COR-L47 (cell line): ENCODE measurements at regions not wholly inside any gene's neighbourhood (a gene's known extent, or its start where the extent isn't known, plus 50 kb on each side); places are given as distances from the start of the nearest gene placed in this dataset.

Experiments used
- DNase-seq: peaks from one replicate; lab custom pipeline; 2025; lab: John Stamatoyannopoulos, UW

DNA sequence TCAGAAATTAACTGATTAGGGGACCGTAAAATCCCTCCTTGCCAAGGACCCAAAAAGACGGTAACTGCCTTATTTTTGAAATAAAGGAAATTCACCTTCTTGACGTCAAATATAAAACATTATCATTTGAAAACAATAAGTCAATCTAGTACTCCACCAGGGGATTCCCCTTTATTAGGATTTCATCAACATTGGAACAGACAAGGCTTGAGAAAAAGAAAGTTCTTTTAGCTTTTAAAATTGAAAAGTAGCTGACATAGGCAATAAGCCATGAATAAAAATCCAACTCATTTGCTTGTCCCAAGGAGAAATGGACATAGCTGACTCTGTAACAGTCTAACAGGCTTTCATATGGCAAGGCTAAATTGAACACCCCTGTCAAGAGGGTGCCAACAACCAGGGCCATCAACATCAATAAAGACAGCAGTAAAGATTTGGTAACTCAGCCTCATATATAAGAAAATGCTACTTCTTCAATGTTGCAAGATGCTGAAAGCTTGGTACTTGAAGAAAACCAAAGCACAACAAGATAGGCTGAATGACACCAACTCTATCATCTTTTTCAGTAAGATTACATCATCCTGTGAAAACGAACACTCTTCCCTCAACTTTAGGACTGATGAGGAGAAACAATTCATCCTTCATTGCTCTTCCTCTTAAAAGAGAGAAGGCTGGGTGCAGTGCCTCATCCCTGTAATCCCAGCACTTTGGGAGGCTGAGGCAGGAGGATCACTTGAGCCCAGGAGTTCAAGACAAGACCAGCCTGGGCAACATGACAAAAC lies 121.0 kb upstream of the PRDM1 start:
- DNase-seq = no peak

DNA sequence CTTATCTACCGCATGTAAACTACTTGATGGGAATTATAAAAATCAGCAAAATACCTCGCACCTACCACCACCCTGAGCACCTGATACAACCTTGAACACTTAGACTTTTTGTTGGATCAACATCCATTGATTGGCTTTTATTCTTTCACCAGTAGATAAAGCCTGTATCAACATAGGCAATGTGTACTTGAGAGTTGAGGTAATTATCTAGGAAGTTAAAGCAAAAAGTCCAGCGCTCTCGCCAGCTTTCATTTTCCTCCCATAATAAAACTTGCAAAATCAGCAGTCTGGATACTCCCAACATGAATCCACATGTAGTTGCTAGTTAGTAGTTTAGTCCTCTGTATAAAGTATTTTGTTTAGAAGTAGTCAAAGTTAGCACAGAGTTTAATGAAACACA lies 132.0 kb upstream of the PRDM1 start:
- DNase-seq = no peak

DNA sequence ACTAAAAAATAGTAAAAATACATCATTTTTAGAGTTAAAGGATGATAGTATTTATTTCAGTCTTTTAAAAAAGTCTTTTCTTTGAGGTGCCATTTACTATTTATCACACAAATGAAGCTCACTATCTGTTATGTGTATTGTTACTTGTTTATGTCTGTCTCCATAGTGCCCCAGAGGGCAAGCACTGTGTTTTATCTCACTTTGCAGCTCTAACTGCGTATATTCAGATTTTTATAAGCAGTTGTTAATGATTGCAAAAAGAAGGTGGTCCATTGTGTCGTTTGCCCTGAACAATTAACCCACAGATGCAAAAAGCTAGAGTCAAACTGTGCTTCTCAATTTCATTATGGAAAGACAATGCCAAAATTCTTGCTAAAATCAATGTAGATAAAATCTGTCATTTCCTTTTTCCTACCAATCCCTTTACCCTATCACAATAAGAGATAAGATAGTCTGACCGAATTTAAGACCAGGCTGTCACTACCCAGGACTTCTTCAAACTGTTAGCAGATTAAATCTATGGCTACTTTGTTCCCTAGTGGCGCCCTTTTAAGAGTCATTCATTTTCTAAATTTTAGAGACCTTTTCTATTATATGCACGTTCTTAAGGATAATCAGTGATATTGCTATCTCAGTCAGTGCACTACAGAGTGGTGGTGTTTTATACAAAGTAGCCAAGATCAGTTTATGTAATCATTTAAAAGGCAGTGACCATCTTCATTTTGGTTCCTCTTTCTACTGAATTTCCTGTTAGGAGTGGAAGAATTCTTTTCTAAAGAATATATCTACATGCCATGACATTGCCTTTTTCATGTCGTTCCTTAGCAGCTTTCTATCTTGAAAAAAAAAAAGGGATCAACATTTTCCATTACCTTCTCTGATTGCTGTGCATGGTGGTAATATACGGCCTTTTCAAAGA lies 133.1 kb upstream of the PRDM1 start:
- no peak for DNase-seq

DNA sequence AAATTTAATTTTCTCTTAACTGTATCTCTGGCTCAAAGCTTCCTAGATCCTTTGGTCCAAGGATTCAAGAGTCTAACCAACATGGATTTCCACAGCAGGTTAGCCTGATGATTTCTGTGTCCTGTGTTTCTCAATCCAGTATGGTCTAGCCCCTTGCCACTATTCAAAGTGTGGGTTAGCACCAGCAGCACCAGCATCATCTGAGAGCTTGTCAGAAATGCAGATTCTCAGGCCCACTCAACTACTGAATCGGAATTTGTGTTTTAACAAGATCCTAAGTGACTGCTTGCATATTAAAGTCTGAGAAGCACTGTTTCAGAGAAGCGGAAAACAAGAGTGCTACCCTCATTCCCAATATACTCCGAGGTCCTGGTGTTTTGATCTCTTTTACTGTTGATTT lies 133.8 kb upstream of the PRDM1 start:
- no peak for DNase-seq

DNA sequence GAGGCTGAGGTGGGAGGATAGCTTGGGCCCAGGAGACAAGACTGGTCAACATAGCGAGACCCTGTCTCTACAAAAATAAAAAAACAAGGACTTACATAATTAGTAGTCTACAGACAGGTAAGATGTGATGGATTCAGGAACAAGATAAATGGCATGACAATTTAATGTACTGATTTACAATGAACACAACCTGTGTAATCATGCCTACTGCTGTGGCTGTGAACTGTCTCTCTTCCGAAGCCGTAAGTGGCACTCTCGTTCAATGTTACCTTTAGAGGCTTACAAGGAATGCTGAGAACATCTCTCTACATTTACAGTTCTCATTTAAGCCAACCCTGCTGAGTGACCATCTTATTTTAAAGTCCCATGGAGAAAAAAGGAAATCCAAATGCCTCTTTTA lies 134.8 kb upstream of the PRDM1 start:
- DNase-seq = no peak

DNA sequence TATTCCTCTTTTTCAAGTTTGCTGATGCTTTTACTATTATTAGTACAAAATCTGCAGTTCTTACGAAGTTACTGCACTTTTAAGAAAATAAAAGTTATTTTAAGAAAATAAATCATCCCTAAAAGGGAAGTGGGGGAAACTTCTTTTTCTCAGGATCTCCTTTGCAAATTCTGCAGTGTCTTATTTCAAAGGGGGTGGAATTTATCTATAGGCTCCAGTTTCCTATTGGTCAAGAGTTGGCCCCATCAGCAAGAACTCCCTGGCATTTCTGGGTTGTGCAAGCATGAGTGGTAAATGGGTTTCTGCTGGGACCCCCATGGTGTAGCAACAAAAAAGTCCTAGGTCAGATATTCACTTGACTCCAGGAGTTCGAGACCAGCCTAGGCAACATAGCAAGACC lies 136.3 kb upstream of the PRDM1 start:
- no peak for DNase-seq

DNA sequence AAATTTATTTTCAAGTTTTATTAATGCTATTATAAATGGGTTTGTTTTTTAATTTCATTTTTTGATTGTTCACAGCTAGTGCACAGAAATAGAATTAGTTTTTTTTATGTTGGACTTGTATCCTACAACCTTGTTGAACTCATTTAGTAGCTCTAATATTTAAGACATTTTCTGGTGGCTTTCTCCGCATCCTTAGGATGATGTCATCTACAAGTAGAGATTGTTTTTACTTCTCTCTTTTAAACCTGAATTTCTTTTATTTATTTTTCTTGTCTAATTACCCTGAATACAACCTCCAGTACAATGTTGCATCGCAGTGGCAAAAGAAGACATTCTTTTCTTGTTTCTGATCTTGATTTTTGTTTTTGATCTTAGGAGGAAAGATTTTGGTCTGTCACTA lies 142.6 kb upstream of the PRDM1 start:
- DNase-seq = no peak

DNA sequence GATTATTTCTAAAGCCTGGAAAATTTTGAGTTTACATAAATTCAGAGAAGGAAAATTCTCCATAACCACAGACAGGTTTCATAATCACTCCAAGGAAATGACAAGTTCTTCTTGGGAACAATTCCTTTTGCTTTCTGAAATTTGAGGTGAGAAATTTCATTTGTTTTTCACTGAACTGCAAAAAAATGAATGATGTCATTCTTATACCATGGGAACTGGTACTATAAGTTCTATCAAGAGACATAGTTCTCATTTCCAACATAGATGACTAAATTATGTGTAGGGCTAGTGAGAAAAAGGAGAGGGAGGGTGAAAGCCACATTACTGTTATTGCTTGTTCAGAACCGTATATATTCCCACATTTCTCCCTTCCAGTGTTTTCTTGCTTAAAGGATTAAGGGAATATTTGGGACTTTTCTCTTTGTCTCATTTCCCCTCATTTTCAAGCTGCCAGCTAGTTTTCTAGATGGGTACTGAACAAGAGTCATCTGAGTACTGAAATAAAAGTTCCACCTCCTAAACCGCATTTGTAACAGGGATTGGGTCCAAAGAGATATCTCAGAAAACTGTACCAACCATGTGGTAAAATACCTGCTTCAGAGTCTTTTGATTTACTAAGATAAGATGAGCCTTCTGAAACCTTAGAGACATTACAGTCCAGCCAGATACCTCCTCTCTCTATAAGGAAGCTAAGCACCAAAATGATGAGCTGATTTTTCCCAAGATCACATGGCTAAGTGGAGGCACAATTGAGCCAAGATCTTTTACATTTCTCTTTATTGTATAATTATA lies 144.3 kb upstream of the PRDM1 start:
- no peak for DNase-seq

DNA sequence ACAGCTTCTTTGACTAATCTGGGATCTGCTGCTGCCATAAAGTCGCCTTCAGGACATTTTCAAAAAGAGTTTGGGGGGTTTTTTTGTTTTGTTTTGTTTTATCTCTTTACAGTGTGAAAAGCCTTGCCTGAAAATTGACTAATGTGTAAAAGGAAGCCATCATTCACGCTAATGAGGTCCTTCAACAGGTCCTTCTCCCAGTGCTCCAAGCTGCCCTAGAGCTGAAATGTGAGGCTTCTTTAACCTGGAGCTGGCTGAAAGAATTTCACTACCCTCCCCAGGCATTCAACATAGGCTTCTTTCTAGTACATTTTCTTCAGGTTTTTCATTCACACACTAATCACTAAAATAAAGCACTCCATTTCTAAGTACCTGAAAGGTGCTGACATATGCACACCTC lies 145.1 kb upstream of the PRDM1 start:
- DNase-seq = no peak

DNA sequence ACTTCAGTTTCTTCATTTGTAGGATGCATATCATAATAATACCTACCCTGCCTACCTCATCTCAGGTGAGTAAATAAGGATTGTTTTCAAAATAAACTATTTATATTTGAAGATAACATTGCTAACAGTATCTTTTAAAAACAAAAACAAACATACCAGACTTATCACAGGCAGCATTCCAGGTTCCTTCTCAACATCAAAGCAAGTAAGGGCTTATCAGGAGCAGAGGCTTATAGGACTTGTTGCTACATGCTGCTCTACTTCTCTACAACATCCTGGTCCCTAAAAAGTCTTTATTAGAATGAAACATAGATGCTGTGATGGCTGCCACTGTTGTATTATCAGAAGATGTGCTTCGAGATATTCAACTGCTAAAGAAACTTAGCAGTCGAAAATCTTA lies 149.2 kb upstream of the PRDM1 start:
- no peak for DNase-seq

DNA sequence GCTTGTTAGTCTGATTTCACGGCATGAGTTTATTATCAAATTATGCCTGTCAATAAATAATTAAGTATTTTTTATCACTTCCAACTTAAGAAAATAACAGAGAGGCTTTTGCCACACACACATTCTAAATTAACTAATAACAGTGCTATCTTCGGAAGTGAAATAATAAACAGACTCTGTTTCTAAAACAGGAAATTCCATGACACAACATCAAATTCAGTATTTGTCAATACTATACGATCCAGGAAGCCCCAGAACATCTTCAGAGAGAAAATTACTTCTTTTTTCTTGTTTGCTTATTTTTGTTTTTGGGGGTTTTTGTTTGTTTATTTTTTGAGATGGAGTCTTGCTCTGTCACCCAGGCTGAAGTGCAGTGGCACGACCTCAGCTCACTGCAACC lies 150.7 kb upstream of the PRDM1 start:
- no peak for DNase-seq

DNA sequence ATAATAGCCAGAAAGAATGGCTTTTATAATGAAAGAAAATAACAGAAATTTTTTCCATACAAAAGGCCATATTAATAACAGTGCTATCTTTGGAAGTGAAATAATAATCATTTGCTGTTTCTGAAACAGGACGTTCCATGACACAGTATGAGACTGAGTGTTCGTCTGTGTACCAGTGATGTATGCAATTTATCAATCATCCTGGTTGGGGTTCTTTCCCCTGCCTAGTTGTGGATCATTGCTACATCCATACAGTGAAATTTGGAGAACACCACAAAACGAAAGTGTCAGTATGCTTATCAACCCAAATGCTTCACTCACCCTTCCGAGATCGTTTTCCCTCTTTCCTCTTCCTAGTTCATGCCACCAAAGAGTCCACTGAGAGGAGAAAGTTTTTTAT lies 151.4 kb upstream of the PRDM1 start:
- DNase-seq = no peak

DNA sequence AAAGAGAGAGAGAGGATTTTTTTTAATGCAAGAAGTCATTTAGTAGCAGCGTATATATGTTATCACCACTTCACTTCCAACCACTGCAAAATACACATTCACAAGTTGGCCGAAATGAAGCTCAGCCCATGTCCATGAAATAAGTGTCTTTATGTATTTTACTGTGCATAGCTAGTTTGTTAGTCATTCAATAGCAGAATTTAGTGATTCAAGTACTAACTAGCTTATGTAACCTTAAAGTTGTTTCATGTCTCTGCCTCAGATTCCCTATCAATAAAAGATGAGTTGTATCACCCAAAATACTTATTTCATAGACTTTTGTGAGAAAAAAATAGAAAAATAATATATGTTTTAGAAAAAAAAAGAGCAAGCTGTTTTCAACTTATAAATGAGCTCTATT lies 153.7 kb upstream of the PRDM1 start:
- no peak for DNase-seq

DNA sequence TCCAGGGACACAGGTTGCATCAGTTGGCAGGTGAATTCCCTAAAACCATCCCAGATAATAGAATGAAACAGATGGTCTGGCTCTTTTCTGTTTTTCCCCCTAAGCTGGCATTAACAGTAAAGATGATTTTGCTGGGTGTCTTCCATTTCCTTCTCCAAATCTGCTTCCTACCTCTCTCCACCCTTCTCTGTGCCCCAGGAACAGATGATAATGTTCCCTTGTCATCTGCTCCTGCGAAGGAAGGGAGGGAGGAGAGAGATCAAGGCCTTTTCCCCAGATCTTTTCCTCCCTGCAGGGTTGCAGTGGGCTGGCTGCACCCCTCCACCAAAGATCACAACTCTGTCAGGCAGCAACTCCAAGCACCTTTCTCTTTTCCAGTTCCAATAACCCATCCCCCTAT lies 156.5 kb upstream of the PRDM1 start:
- no peak for DNase-seq

DNA sequence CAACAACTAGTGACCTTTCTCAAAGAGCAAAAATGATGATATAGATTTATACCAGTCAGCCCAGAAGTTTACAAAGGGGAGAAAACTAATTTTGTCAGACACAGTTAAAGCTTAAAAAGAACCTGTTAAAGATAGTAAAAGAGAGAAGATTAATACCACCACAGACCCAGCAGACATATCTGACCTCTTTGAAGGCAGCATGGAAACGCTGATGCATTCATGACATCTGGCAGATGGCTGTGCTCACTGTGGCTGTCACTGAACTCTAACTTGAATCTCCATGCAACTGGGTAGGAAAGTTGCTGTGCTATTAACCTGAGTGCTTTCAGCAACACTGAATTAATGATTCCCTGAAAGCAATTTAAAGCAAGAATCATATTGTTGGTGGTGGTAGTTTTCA lies 159.8 kb upstream of the PRDM1 start:
- no peak for DNase-seq

DNA sequence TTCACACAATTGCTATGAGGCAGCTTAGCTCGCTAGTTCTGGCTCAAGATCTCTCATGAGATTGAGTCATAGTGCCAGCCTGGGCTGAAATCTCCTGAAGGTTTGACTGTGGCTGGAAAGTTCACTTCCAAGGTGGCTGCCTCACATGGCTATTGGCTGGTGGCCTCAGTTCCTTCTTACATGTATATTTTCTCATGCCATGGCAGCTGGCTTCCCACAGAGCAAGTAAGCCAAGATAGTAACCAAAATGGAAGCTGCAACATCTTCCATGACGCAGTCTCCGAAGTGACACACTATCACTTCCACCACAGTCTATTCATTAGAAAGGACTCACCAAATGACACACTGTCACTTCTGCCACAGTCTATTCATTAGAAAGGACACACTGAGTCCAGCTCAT lies 160.4 kb upstream of the PRDM1 start:
- no peak for DNase-seq

DNA sequence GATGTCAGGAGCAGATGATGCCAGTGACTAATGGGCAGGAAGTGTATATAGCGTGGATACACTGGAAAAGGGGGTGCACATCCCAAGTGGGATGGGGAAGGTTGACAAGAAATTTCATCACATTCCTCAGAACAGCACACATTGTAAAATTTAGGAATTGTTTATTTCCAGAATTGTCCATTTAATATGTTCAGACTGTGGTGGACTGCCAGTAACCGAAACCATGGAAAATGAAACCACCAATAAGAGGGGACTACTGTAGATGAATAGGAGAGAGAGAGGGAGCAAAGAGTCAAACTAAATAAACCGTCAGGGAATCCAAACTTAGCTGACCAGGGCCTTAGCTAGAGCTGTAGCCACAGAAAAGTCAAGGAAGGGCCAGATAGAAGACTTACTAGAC lies 164.4 kb upstream of the PRDM1 start:
- DNase-seq = no peak

DNA sequence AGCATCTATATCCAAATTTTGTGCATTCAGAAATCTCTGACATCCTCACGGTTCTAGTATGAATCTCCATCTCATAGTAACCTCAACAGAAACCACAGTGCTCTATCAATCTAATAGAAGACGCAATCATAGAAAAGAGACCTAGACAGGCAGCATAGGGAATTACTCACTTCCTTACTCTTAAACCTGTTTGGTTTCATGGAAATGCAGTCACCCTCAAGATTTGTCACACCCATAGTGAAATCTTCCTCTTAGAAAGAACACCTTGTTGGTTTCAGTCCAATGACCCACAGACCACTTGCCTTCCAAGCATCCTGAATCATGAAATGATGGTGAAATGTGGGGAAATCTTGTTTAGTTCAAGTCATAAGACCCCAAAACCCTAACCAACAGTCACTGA lies 166.1 kb upstream of the PRDM1 start:
- no peak for DNase-seq

DNA sequence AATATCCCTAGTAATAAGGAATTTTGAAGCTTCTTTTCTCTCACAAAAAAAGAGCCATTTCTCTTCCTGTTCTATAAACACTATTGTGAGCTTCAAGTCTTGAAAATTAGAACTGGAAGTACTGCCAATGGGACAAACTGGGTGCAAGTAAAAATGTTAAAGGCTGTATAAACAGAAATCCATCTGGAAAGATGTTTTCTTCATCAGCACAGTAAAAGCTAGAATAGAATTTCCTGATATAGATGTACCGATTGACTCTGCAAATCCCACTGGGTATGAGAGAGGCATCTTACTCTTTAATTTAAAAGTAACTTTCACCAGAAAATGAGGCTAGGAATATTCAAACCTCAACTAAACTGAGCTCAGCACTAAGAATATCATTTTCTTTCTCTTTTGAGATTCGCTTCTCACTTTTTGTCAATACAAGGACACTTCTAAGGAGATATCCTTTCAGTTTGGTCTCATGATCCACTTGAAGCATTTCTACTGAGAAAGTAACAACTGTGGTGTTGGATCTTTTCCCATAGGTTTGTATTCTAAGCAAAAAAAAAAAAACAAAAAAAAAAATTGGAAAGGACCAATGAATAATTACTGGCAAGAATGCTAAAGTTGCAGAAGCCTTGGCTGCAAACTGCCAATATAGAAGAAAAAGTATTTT lies 169.0 kb upstream of the PRDM1 start:
- no peak for DNase-seq

DNA sequence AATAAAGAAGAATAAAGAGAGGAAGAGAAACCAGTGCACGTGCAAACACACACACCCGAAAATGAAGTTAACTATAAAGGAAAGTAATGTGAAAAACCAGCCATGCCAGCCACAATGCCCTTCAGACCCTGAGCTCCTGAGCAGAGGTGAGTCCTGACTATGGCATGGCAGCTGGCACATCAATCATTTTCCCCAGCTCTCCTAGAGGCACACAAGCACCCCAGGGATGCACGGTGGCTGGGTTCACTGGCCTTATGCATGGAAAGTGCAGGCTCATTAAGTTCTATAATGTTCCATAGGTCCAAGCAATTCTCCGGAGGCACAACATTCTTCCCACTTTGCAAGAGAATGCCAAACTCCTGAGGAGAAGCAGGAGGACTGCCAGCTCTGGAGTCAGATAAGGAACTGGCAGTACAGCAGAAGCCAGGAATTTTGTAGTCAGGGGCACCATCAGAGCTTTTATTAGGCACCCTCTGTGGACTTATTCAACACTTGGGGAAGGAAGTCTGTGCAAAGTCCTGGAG lies 175.0 kb upstream of the PRDM1 start:
- DNase-seq = no peak

DNA sequence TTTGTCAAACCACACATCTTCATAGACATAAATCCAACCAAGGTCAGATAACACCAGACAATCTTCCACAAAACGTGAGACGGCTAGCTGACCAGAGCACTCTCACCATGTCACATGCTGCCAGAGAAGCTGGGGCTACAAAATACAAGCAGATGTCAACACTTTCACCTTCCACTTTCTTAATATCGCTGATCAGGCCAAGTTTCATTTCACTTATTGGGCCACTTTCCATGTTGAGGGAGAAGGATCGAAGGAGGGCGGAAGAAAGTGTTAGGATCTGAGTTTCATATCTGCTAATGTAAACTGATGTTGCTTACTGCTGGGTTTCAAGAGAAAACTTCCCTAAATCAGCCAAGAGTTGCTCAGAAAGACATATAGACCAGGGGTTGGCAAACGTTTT lies 177.0 kb upstream of the PRDM1 start:
- no peak for DNase-seq

DNA sequence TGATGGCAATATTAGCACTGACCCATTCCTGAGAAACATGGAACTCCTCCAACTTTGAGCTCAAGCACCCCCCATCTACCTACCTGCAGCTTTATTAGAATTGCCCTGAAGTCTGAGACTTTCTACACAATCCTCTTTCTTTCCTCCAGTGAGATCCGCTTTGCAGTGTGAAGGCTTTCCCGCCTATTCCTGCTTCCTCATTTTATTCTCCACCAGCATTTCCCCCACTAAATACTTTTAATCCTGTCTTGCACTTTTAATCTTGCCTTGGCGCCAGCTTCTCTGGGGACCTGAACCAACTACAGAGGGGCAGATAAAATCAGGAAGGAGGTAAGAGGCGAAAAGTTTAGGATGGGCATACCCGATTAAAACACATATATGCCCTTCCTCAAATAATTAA lies 178.1 kb upstream of the PRDM1 start:
- no peak for DNase-seq
